GM04504 (cell line): ENCODE measurements at regions not wholly inside any gene's neighbourhood (a gene's known extent, or its start where the extent isn't known, plus 50 kb on each side); places are given as distances from the start of the nearest gene placed in this dataset.

ENCODE experiments used
- DNase-seq: peaks from one replicate; pipeline ENCODE4 v3.0.0-alpha.2; 2012; ENCODE audit warnings: low read depth

- no peak for DNase-seq
Measured at GRCh38 chr2:41726364-41726763, 321.5 kb upstream of the PKDCC start.

DNA sequence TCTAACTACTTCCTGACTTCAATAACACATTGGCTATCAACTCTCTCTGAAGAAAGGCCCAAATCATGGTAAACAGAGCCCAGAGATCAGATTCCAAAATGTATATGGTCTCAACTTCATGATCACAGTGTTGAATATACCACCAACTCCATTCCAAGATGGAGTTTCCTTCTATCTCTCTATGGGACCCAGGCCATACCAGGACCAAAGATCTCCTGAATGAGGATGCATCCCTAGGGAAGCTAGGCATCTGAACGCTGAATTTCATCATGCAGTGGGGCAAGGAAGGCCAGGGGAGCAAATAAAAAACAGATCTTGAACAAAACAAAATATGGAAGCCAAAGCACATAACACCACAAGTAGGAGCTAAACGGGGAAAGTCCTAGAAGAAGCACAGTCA, 320.7 kb upstream of the PKDCC start:
- DNase-seq = no peak

DNA sequence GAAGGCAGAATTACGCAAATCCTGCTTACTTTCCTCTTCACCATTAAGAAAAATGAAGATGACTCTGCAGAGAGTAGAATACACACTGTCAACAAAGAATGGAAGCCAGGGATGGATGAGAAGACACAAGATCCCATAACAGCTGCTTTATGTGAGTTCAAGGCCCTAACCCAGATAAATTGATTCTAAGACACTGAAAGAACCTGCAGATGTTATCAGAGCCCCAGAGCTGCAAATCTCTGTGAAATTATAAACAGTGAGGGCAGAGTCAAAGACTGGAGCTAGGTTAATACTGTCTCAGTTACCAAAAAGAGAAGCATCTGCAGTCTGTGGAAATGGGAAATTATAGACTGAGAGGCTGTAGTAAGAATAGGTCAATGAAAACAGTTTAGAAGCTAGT, 320.1 kb upstream of the PKDCC start:
- no peak for DNase-seq

- DNase-seq = no peak
Measured at GRCh38 chr2:41728788-41729338, 319.0 kb upstream of the PKDCC start.

GRCh38 chr2:41729800-41730364, 317.9 kb upstream of the PKDCC start:
- no peak for DNase-seq

DNA sequence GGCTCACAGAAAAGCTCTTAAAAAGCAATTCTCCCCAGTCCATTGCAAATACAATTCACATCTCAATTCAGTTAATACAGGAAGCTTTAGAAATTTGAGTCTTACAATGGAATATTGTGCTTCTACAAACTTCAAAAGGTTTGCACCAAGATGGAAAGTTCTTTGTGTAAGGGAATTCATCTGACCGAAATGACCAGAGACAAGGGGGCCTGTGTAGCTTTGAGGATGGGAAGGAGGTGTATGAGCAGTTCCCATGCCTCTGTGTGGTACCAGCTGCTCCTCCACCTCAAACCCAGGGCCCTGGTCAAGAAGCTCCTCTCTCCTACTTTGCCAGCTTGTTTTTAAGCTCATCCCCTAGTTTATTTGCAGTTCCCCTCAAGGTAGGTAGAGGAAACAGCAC, 312.8 kb upstream of the PKDCC start:
- DNase-seq = no peak

GRCh38 chr2:41735476-41735875, 312.3 kb upstream of the PKDCC start:
- no peak for DNase-seq

GRCh38 chr2:41736105-41736567, 311.7 kb upstream of the PKDCC start:
- DNase-seq = no peak

- DNase-seq = no peak
Measured at GRCh38 chr2:41736586-41736985, 311.2 kb upstream of the PKDCC start.

GRCh38 chr2:41737888-41738287, 309.9 kb upstream of the PKDCC start:
- no peak for DNase-seq

DNA sequence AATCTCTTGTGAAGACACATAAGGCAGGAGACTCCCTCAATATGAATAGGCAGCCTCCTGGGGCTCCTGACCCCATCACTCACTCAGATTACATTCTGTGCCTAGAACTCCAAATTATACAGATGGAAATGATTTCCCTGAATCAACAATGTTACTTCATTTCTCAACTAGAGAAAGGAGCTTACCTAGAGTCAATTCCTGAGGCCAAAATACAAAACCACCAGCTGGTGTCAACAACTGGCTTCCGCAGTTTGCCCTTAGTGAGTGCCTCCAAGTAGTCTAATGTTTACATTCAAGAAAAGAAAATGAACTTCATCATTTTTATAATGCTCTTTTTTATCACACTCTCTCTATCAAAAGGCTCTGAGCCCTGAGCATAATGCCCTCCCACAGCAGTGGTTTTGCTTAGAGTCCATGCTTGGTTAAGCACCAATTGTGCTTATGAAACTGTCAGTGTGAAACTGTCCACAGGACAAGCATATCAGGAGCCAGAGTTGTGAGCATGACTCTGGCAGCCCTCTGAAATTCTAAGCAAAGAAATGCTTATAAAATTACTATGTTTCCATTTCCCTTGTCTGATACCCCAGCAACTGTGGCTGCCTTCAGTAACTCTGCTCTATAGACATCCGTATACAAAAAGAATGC, 305.7 kb upstream of the PKDCC start:
- DNase-seq = no peak

DNA sequence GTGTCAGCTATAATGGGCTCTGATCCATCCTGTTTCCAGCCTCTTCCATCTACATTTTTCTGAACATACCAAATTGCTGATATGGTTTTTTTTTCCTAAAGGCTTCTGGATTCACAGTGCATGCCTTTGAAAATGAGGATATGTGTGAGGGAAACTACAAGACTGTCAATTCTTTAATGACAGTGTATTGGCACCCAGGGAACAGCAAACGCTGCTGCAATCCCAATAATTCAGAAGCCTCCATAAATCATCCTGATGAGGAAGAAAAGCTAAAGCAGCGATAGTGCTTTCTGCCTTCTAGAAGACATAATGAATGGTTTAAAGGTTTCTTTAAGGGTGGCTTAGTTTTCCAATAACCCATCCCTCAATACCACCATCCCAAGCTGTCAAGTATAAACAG, 304.5 kb upstream of the PKDCC start:
- DNase-seq = no peak

DNA sequence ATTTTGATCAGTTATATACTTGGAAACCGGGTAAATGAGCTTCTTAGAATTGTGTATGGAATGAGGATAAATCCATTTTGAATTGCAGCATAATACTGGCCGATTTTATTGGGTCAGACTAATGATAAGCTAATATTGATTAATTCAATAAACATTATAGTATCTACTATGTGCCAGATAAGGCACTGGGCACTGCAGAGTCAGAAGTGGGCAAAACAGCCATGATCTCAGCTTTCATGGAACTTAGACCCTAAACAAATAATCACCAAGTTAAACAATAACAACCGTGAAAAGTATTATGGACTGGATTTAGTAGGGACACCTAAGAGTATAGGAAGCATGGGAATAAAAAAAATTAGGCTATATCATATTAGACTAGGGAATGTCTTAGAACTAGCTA, 297.0 kb upstream of the PKDCC start:
- DNase-seq = no peak

GRCh38 chr2:41759880-41760279, 287.9 kb upstream of the PKDCC start:
- no peak for DNase-seq

DNA sequence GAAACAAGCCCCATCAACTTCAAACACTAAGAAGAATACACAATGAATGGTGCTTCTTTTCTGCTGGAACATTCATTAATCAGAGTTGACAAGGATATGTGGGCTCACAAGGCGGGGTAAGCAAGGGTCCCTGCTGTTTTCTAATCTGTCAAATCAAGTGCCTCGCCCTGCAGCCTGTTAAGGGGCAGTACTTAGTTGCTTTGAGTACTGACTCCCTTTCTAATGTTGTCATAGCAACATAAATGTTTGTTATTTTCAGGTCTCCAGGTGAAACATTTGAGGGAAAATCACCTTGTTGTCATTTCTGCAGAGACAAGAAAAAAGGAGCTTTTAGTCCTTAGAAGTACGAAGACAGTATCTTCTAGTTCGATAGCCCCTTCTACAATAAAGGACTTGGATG, 284.7 kb upstream of the PKDCC start:
- no peak for DNase-seq

DNA sequence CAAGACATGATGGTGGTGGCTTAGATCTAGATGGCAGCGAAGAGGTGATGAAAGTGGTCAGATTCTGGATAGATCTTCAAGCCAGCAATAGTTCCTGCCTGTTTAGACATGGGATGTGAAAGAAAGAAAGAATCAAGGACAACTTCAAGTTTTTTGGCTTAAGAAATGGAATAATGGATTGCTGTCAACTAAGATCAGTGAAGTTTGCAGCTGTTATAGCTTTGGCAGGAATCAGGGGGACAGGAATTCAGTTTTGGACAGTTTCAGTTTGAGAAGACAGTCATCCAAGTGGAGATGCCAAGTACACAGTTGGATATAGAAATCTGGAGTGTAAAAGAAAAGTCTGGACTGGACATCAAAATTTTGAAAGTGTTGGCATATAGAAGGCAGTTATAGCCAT, 283.7 kb upstream of the PKDCC start:
- DNase-seq = no peak

DNA sequence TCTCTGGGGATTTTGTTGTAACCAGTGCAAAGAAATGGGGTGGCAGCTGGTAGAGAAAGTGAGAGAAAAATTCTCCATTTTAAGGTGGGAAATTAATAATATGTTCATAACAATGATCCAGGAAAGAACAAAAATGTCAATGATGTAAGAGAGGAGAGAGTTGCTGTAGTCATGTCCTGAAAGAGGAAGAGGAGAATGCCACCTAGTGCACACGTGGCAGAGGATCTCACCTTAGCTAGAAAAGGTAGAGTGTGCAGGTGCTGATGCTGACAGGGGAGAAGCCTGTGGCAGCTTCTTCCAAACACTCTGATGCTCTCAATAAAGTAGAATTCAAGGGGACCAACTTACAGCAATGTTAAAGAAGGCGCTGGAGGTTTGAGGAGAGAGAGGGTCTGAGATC, 282.9 kb upstream of the PKDCC start:
- DNase-seq = no peak

GRCh38 chr2:41768310-41768709, 279.5 kb upstream of the PKDCC start:
- no peak for DNase-seq

- no peak for DNase-seq
Measured at GRCh38 chr2:41771710-41772109, 276.1 kb upstream of the PKDCC start.

DNA sequence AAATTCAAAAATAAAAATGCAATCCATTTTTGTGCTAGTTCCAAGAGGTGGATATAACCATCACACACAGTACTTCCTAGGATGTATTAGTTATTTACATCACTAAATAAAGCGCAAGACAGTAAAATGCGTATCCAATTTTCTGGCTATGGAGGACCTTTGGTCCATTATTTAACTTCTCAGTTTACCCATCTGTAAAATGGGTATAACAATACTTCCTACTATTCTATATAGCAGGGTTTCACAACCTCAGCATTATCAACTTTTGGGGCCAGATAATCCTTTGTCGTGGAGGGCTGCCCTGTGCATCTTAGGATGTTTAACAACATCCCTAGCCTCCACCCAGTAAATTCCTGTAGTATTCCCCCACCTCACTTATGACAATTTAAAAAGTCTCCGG, 275.1 kb upstream of the PKDCC start:
- no peak for DNase-seq

GRCh38 chr2:41774011-41774605, 273.7 kb upstream of the PKDCC start:
- DNase-seq = no peak

GRCh38 chr2:41775366-41776025, 272.3 kb upstream of the PKDCC start:
- DNase-seq = no peak

GRCh38 chr2:41779888-41780287, 267.9 kb upstream of the PKDCC start:
- DNase-seq = no peak
